DMS79 treated with DMSO at 0.1 percent for 48 hours (cell line): ENCODE measurements at regions not wholly inside any gene's neighbourhood (a gene's known extent, or its start where the extent isn't known, plus 50 kb on each side); places are given as distances from the start of the nearest gene placed in this dataset.

Experiments
- DNase-seq: peaks from one replicate; lab custom pipeline; 2025; lab: John Stamatoyannopoulos, UW

- no peak for DNase-seq
These were observed 339.1 kb downstream of the FGF9 start for GRCh38 chr13:22009937-22010336.

- DNase-seq, result peak; percentile 68
These were observed 341.8 kb downstream of the FGF9 start for GRCh38 chr13:22012686-22013085.

GRCh38 chr13:22014469-22014868, 343.6 kb downstream of the FGF9 start:
- DNase-seq, result no peak

- DNase-seq, result no peak
These were observed 346.4 kb downstream of the FGF9 start for GRCh38 chr13:22017226-22017625.

- no peak for DNase-seq
These were observed 347.4 kb downstream of the FGF9 start for GRCh38 chr13:22018076-22018835.

GRCh38 chr13:22018836-22019210, 347.9 kb downstream of the FGF9 start:
- no peak for DNase-seq

- no peak for DNase-seq
These were observed 353.6 kb downstream of the FGF9 start for GRCh38 chr13:22024381-22024994.

- no peak for DNase-seq
These were observed 356.7 kb downstream of the FGF9 start for GRCh38 chr13:22027566-22027965.

- no peak for DNase-seq
These were observed 358.0 kb downstream of the FGF9 start for GRCh38 chr13:22028831-22029230.

- DNase-seq, result no peak
These were observed 359.4 kb downstream of the FGF9 start for GRCh38 chr13:22030321-22030720.

GRCh38 chr13:22031702-22032286, 360.9 kb downstream of the FGF9 start:
- DNase-seq, result no peak

- no peak for DNase-seq
These were observed 362.0 kb downstream of the FGF9 start for GRCh38 chr13:22032905-22033304.

GRCh38 chr13:22039961-22040360, 369.1 kb downstream of the FGF9 start:
- DNase-seq, result no peak

- DNase-seq, result no peak
These were observed 370.0 kb downstream of the FGF9 start for GRCh38 chr13:22040810-22041364.

- no peak for DNase-seq
These were observed 370.9 kb downstream of the FGF9 start for GRCh38 chr13:22041741-22042140.

GRCh38 chr13:22047082-22047784, 376.4 kb downstream of the FGF9 start:
- no peak for DNase-seq

- DNase-seq, result no peak
These were observed 376.9 kb downstream of the FGF9 start for GRCh38 chr13:22047785-22048104.

- DNase-seq, result peak; percentile 97
These were observed 378.5 kb downstream of the FGF9 start for GRCh38 chr13:22049384-22049783.

GRCh38 chr13:22050951-22051563, 380.2 kb downstream of the FGF9 start:
- no peak for DNase-seq

- no peak for DNase-seq
These were observed 382.2 kb downstream of the FGF9 start for GRCh38 chr13:22053053-22053452.

GRCh38 chr13:22055259-22055658, 384.4 kb downstream of the FGF9 start:
- no peak for DNase-seq

GRCh38 chr13:22060187-22060586, 389.3 kb downstream of the FGF9 start:
- DNase-seq, result no peak
